MCF 10A (cell line): ENCODE measurements at regions not wholly inside any gene's neighbourhood (a gene's known extent, or its start where the extent isn't known, plus 50 kb on each side); places are given as distances from the start of the nearest gene placed in this dataset.

Experiments used
- BruUV-seq: library from RNA; stranded (reverse); fragments of 400-500 nt; replicated peaks from 2 replicates; lab custom pipeline; 2021; lab: Mats Ljungman, UMichigan
- CTCF ChIA-PET: fragments of 300-600 bp; sonication (Branson Sonifier 250); formaldehyde crosslinking; extraction: SDS; loops from one replicate; lab custom pipeline; 2021; ENCODE audit warnings: antibody characterized with exemption, inconsistent platforms; lab: Yijun Ruan, JAX
- POLR2A ChIA-PET: fragments of 300-600, 350-650 bp; sonication (Branson Sonifier 250); formaldehyde crosslinking; extraction: SDS; loops from one replicate; lab custom pipeline; 2020; ENCODE audit warnings: antibody characterized with exemption, inconsistent platforms; lab: Yijun Ruan, JAX
- DNase-seq: peaks from one replicate; pipeline ENCODE4 v3.0.0-alpha.2; 2018; ENCODE audit not compliant: unreplicated experiment
- H3K27ac Mint-ChIP-seq: one replicate; pipeline ENCODE4 v1.8.0; 2022; ENCODE audit warnings: mild to moderate bottlenecking, low read depth, mixed read lengths; ENCODE audit not compliant: unreplicated experiment
- H3K27me3 Mint-ChIP-seq: one replicate; pipeline ENCODE4 v1.8.0; 2022; ENCODE audit warnings: mixed read lengths; ENCODE audit not compliant: insufficient read depth, unreplicated experiment
- H3K36me3 Mint-ChIP-seq: one replicate; pipeline ENCODE4 v1.8.0; 2022; ENCODE audit warnings: mild to moderate bottlenecking, moderate library complexity, mixed read lengths; ENCODE audit not compliant: insufficient read depth, unreplicated experiment
- H3K4me1 Mint-ChIP-seq: one replicate; pipeline ENCODE4 v1.8.0; 2022; ENCODE audit warnings: mixed read lengths; ENCODE audit not compliant: insufficient read depth, unreplicated experiment
- H3K4me3 Mint-ChIP-seq: one replicate; pipeline ENCODE4 v1.8.0; 2022; ENCODE audit warnings: mild to moderate bottlenecking, moderate library complexity, mixed read lengths; ENCODE audit not compliant: unreplicated experiment
- H3K9me3 Mint-ChIP-seq: one replicate; pipeline ENCODE4 v1.8.0; 2022; ENCODE audit warnings: mixed read lengths; ENCODE audit not compliant: unreplicated experiment
- CTCF ChIP-seq: fragments of 200-600 bp; IDR thresholded peaks from one replicate; pipeline ENCODE4 v1.8.0; 2022; ENCODE audit warnings: antibody characterized with exemption, mild to moderate bottlenecking; ENCODE audit not compliant: unreplicated experiment
- intact Hi-C: fragments of 100-400 bp; cut with micrococcal nuclease; formaldehyde crosslinking; loops from 2 replicates; pipeline ENCODE4 v1.14.1; 2022

GRCh38 chr1:93807311-93807930 lies 71.6 kb downstream of the DNTTIP2 start:
- peaks cover 36% of the 10 kb centered on the region for H3K4me1 Mint-ChIP-seq
- intact Hi-C loops = no loop called here
- H3K9me3 Mint-ChIP-seq = peaks cover 12% of the 10 kb centered on the region
- no peak overlapping the region for H3K4me3 Mint-ChIP-seq
- no peak for DNase-seq
- POLR2A ChIA-PET = interaction anchor here (1.2 kb wide), 1 partner anchor 28 kb away, joined by 4 read pairs; no protein-coding TSS in a partner anchor
- TF ChIP-seq CTCF = no peak
- no peaks in the 10 kb centered on the region for H3K27me3 Mint-ChIP-seq
- H3K36me3 Mint-ChIP-seq = no peaks in the 10 kb centered on the region
- BruUV-seq = no TSS peak
- H3K27ac Mint-ChIP-seq = no peak overlapping the region
- CTCF ChIA-PET = interaction anchor here (0.6 kb wide), 1 partner anchor 29 kb away, joined by 4 read pairs; no protein-coding TSS in a partner anchor

- BruUV-seq = no TSS peak
- TF ChIP-seq CTCF = no peak
- H3K27ac Mint-ChIP-seq = peak overlapping the region; percentile 86
- H3K9me3 Mint-ChIP-seq = peaks cover 12% of the 10 kb centered on the region
- CTCF ChIA-PET = interaction anchor here (0.6 to 3.0 kb wide), 4 partner anchors 9 to 176 kb away, joined by 3 to 21 read pairs (median 4); no protein-coding TSS in a partner anchor
- intact Hi-C loops = loop anchor here (2.0 kb wide), 1 partner anchor 26 kb away; no protein-coding TSS in a partner anchor
- peak overlapping the region; percentile 28 for H3K4me3 Mint-ChIP-seq
- DNase-seq = no peak
- H3K27me3 Mint-ChIP-seq = no peaks in the 10 kb centered on the region
- POLR2A ChIA-PET = interaction anchor here (0.6 to 2.7 kb wide), 14 partner anchors 10 to 226 kb away, joined by 3 to 21 read pairs (median 4); no protein-coding TSS in a partner anchor
- peaks cover 26% of the 10 kb centered on the region for H3K4me1 Mint-ChIP-seq
- no peaks in the 10 kb centered on the region for H3K36me3 Mint-ChIP-seq
Measured at GRCh38 chr1:93805027-93805610, 73.9 kb downstream of the DNTTIP2 start.

- POLR2A ChIA-PET = interaction anchor here (0.6 to 2.9 kb wide), 17 partner anchors 8 to 225 kb away, joined by 3 to 21 read pairs (median 6); no protein-coding TSS in a partner anchor
Measured at GRCh38 chr1:93804412-93804811, 74.6 kb downstream of the DNTTIP2 start.

More at GRCh38 chr1:93804412-93804811, 74.6 kb downstream of the DNTTIP2 start:
- no TSS peak for BruUV-seq
- Mint-ChIP-seq H3K4me1 (peaks cover 25% of the 10 kb centered on the region), H3K4me3 (peak overlapping the region; percentile 28), H3K27me3 (no peaks in the 10 kb centered on the region), H3K27ac (peak overlapping the region; percentile 86), H3K9me3 (peaks cover 12% of the 10 kb centered on the region), H3K36me3 (no peaks in the 10 kb centered on the region)
- peak; percentile 85 for DNase-seq
- CTCF ChIA-PET = interaction anchor here (0.8 to 3.0 kb wide), 2 partner anchors 9 to 308 kb away, joined by 3 to 21 read pairs; no protein-coding TSS in a partner anchor
- TF ChIP-seq CTCF = no peak
- intact Hi-C loops = loop anchor here (2.0 kb wide), 1 partner anchor 26 kb away; no protein-coding TSS in a partner anchor
